ENCODE measurements at regions not wholly inside any gene's neighbourhood (a gene's known extent, or its start where the extent isn't known, plus 50 kb on each side); places are given as distances from the start of the nearest gene placed in this dataset.

DNA sequence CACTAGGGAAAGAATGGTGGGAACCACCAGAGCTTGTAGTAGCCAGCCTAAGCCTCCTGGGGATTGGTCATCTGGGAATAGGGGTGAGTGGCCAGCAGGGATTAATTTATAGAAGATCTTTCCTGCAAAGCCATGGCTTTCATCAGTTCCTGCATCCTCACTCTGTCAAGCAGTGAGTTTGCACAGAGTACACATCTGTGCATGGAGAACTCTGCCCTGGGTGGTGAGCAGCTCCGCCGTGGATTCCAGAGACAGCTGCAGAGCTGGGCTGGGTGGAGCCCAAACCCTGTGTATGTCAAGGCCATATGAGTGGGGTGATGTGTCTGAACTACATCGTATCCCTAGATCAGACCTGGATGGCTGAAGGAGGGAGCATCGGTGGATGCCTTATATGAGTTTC, 182.2 kb downstream of the GLI2 start:
- TF ChIP-seq, protein P1, sequence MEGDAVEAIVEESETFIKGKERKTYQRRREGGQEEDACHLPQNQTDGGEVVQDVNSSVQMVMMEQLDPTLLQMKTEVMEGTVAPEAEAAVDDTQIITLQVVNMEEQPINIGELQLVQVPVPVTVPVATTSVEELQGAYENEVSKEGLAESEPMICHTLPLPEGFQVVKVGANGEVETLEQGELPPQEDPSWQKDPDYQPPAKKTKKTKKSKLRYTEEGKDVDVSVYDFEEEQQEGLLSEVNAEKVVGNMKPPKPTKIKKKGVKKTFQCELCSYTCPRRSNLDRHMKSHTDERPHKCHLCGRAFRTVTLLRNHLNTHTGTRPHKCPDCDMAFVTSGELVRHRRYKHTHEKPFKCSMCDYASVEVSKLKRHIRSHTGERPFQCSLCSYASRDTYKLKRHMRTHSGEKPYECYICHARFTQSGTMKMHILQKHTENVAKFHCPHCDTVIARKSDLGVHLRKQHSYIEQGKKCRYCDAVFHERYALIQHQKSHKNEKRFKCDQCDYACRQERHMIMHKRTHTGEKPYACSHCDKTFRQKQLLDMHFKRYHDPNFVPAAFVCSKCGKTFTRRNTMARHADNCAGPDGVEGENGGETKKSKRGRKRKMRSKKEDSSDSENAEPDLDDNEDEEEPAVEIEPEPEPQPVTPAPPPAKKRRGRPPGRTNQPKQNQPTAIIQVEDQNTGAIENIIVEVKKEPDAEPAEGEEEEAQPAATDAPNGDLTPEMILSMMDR (IDR thresholded peaks at IDR 0.05): no peak
- Histone ChIP-seq H3K27ac (peak overlapping the region in 1 of 2 donors; percentile 14), H3K4me3 (no peak overlapping the region)
- DNase-seq (ENCODE audit: low spot score): no peak

DNA sequence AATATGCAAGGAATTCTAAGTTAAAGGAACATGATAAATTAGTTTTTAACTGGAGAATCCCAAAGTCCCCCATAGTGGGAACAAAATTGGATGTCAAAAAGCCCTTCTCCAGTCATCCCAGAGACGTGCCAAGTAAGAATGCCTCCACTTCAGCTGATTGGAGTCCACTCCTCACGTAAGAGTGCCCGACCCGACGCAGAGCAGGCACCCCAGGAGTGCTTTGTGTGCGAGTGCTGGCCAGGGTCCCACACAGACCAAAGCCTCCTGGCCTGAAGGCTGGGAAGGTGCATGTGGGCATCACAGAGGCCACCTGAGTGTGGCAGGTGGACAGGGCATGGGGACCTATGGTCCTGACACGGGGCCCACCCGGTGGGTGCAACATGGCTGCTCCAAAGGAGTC, 183.5 kb downstream of the GLI2 start:
- TF ChIP-seq, protein P1 (IDR thresholded peaks at IDR 0.05): no peak
- no peak overlapping the region for H3K4me3 ChIP-seq
- H3K27ac ChIP-seq: peak overlapping the region; percentile 89 to 93
- DNase-seq (ENCODE audit: low spot score): no peak

DNA sequence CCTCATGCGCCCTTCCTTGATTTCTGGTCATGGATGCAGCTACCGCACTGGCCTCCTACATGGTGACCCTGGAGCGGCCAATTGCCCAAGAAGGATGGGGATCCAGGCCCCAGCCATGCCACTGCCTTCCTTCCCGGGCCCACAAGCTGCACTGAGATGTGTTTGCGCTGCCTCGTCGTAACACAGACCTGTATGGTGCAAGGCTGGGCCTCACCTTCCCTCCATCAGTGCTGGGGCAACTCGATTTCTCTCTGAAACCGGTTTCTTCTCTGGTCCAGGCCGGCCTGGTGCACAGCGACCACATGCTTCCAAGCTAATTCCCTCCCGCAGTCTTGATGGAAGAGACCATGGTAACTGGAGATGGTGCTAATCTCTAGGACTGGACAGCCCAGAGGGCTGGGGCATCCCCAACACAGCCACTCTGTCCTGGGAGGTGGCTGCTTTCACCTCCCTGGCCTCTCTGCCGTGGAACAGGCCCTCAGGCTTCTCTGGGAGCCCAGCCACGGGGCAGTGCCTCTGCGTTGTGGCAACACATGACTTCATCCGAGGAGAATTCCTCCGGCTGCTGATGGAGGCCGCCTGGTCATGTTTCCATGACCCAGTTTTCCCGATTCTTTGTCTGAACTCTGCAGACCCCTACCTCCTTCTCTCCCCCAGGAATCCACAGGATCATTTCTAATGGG, 184.2 kb downstream of the GLI2 start:
- TF ChIP-seq, protein P1 (IDR thresholded peaks at IDR 0.05): no peak
- peak overlapping the region; percentile 44 for H3K4me3 ChIP-seq
- H3K27ac ChIP-seq: peak overlapping the region; percentile 89 to 93
- DNase-seq (ENCODE audit: low spot score): peak; percentile 90

DNA sequence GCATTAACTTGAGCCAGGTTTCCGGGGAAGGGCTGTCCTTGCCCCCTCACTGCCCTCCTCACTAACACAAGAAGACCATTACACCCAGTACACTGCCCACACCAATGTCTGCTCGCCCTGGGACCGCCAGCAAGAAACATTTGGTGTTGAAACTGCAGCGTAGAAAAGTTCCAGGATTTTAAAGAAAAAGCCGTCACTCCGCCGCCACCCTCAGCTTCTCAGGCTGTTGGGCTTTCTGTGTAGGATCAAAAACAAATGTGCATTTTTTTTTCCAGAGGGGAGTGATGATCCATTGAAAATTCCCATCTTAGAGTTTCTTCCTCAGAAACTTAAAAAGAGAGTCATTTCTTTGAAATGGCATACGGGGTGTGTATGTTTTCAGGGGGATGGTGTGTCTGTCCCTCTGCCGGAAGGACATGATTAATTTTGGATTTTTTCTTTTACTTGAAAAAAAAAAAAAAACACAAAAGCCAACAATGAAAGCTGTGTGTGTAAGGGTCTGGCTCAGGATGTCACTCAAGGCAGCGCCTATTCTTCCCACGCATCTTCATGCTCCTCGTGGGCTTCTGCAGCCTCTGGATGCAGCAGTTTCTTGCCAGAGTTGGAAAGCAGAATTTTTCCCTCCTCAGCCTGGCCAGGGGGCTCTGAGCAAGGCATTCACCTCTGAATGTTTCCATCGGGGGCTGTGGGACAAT, 184.9 kb downstream of the GLI2 start:
- Histone ChIP-seq H3K4me3 (peak overlapping the region; percentile 44), H3K27ac (peak overlapping the region; percentile 89 to 93)
- TF ChIP-seq, protein P1 (IDR thresholded peaks at IDR 0.05): no peak
- no peak for DNase-seq (ENCODE audit: low spot score)

DNA sequence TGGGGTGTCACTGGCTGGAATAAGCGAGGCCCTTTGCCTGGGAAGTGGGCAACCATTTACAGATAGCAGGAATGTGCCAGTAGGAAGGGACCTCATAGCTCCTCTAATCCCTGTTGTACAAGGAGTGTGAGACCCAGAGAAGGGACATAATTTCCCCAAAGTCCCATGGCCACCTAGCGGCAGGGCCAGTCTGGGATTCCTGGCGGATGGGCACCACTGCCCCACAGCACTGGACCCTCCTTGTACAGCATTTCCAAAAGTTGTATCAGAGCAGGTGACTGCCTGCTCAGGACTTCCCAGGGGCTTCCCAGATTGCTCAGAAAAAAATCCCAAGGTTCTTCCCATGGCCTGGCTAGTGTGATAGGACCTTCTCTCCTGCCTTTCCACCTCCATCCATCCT, 185.8 kb downstream of the GLI2 start:
- TF ChIP-seq, protein P1 (IDR thresholded peaks at IDR 0.05): no peak
- Histone ChIP-seq H3K27ac (peak overlapping the region; percentile 89 to 93), H3K4me3 (no peak overlapping the region)
- DNase-seq (ENCODE audit: low spot score): no peak

DNA sequence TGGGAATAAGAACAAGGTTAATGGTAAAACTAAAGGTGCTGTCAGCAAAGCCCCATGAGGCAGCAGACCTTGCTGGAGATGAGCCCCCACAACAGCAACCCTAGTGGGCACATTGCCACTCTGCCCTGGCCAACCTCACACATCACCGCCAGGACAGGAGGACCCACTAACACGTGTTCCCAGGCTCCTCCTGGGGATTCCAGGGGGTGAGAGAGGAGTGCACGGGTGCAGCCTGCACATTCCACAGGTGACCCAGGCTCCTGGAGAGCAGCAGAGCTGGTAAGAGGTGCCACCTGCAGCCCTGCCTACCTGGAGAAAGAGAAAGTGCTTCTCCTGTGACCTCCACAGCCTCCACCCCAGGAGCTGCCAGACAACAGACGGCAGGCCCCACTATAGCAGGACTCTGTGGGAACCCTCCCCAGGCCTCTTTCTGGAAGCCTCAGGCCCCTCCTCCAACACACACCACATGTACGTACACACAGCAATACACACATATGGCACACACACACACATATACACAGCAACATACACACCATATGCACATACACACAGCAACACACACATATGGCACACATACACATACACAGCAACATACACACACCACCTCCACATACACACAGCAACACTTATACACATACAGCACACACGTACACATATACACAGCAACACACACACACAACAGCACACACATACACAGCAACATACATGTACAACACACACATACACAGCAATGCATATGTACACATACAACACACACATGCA, 187.1 kb downstream of the GLI2 start:
- TF ChIP-seq, protein P1 (IDR thresholded peaks at IDR 0.05): no peak
- Histone ChIP-seq H3K4me3 (no peak overlapping the region), H3K27ac (no peak overlapping the region)
- no peak for DNase-seq (ENCODE audit: low spot score)

All from coronary artery (tissue), 2 donors.